ENCODE measurements at regions not wholly inside any gene's neighbourhood (a gene's known extent, or its start where the extent isn't known, plus 50 kb on each side); places are given as distances from the start of the nearest gene placed in this dataset.

GRCh38 chr6:137958811-137959565, 91.9 kb downstream of the TNFAIP3 start:
- Histone ChIP-seq H3F3A (ENCODE audit: low read length, unreplicated experiment) (no peaks in the 10 kb centered on the region), H3K36me3 (ENCODE audit: low read depth, low read length) (no peaks in the 10 kb centered on the region)

GRCh38 chr6:137962725-137963124, 95.7 kb downstream of the TNFAIP3 start:
- H3K4me1 ChIP-seq (ENCODE audit: insufficient read depth, low read length): no peaks in the 10 kb centered on the region
- H2AFZ ChIP-seq (ENCODE audit: low read length): no peak overlapping the region
- TF ChIP-seq EZH2 (IDR thresholded peaks at IDR 0.05; ENCODE audit: low read length, unreplicated experiment) (no peak), CTCF (conservative IDR thresholded peaks at IDR 0.05; ENCODE audit: low read depth, low read length) (no peak), EZH2phosphoT487 (IDR thresholded peaks at IDR 0.05; ENCODE audit: borderline replicate concordance, low read length) (no peak)
- 0 out of 2 replicates have a peak, but pooled peaks cover 6% of the 10 kb centered on the region for H3K9me3 ChIP-seq (ENCODE audit: low read length)
- no TSS peak for BruUV-seq (replicated peaks)
- no peak for DNase-seq
- H3K4me3 ChIP-seq (ENCODE audit: low read length): no peak overlapping the region
- no peaks in the 10 kb centered on the region for H3K9me2 ChIP-seq (replicated peaks; ENCODE audit: low read length)
- no peak overlapping the region for H3K27ac ChIP-seq (ENCODE audit: low read length)
- H4K20me1 ChIP-seq (ENCODE audit: low read length): no peaks in the 10 kb centered on the region
- H3K9ac ChIP-seq (ENCODE audit: low read length): no peak overlapping the region
- intact Hi-C loops (cut with micrococcal nuclease): no loop called here
- ATAC-seq: no peak
- H3K4me2 ChIP-seq (ENCODE audit: low read length): no peak overlapping the region
- no peaks in the 10 kb centered on the region for H3K36me3 ChIP-seq (ENCODE audit: low read depth, low read length)
- no peaks in the 10 kb centered on the region for H3F3A ChIP-seq (ENCODE audit: low read length, unreplicated experiment)
- no peaks in the 10 kb centered on the region for H3K27me3 ChIP-seq (ENCODE audit: low read length)
- no peaks in the 10 kb centered on the region for H3K79me2 ChIP-seq (ENCODE audit: low read length)
- CTCF ChIA-PET: no interaction called here
- POLR2A ChIA-PET (ENCODE audit: unreplicated experiment): no interaction called here

More at GRCh38 chr6:137958811-137959565, 91.9 kb downstream of the TNFAIP3 start:
- ATAC-seq (no peak), DNase-seq (no peak)
- ChIA-PET CTCF (interaction anchor here (0.6 kb wide), 1 partner anchor 91 kb away, joined by 3 read pairs; no protein-coding TSS in a partner anchor), POLR2A (ENCODE audit: unreplicated experiment) (no interaction called here)
- Histone ChIP-seq H3K27me3 (ENCODE audit: low read length) (no peaks in the 10 kb centered on the region), H3K9me2 (replicated peaks; ENCODE audit: low read length) (no peaks in the 10 kb centered on the region), H3K79me2 (ENCODE audit: low read length) (no peaks in the 10 kb centered on the region), H3K4me3 (ENCODE audit: low read length) (no peak overlapping the region), H3K4me1 (ENCODE audit: insufficient read depth, low read length) (no peaks in the 10 kb centered on the region), H3K27ac (ENCODE audit: low read length) (no peak overlapping the region), H3K9ac (ENCODE audit: low read length) (no peak overlapping the region), H4K20me1 (ENCODE audit: low read length) (no peaks in the 10 kb centered on the region), H3K9me3 (ENCODE audit: low read length) (0 out of 2 replicates have a peak, but pooled peaks cover 6% of the 10 kb centered on the region), H3K4me2 (ENCODE audit: low read length) (no peak overlapping the region), H2AFZ (ENCODE audit: low read length) (no peak overlapping the region)
- no TSS peak for BruUV-seq (replicated peaks)
- intact Hi-C loops (cut with micrococcal nuclease): no loop called here
- no peak for TF ChIP-seq CTCF (conservative IDR thresholded peaks at IDR 0.05; ENCODE audit: low read depth, low read length)
- no peak for TF ChIP-seq EZH2 (IDR thresholded peaks at IDR 0.05; ENCODE audit: low read length, unreplicated experiment)

GRCh38 chr6:137964876-137965275, 97.8 kb downstream of the TNFAIP3 start:
- H3K9me2 ChIP-seq (replicated peaks; ENCODE audit: low read length): no peaks in the 10 kb centered on the region
- TF ChIP-seq EZH2phosphoT487 (IDR thresholded peaks at IDR 0.05; ENCODE audit: borderline replicate concordance, low read length) (no peak), EZH2 (IDR thresholded peaks at IDR 0.05; ENCODE audit: low read length, unreplicated experiment) (no peak), CTCF (conservative IDR thresholded peaks at IDR 0.05; ENCODE audit: low read depth, low read length) (no peak)
- H3K9ac ChIP-seq (ENCODE audit: low read length): no peak overlapping the region
- H3K9me3 ChIP-seq (ENCODE audit: low read length): 0 out of 2 replicates have a peak, but pooled peaks cover 6% of the 10 kb centered on the region
- no peaks in the 10 kb centered on the region for H3K27me3 ChIP-seq (ENCODE audit: low read length)
- POLR2A ChIA-PET (ENCODE audit: unreplicated experiment): no interaction called here
- no peak overlapping the region for H3K4me2 ChIP-seq (ENCODE audit: low read length)
- intact Hi-C loops (cut with micrococcal nuclease): no loop called here
- DNase-seq: no peak
- ATAC-seq: no peak
- no peaks in the 10 kb centered on the region for H3K4me1 ChIP-seq (ENCODE audit: insufficient read depth, low read length)
- H3K27ac ChIP-seq (ENCODE audit: low read length): no peak overlapping the region
- H3F3A ChIP-seq (ENCODE audit: low read length, unreplicated experiment): no peaks in the 10 kb centered on the region
- no peak overlapping the region for H2AFZ ChIP-seq (ENCODE audit: low read length)
- CTCF ChIA-PET: no interaction called here
- BruUV-seq (replicated peaks): no TSS peak
- no peaks in the 10 kb centered on the region for H3K36me3 ChIP-seq (ENCODE audit: low read depth, low read length)
- no peaks in the 10 kb centered on the region for H4K20me1 ChIP-seq (ENCODE audit: low read length)
- no peak overlapping the region for H3K4me3 ChIP-seq (ENCODE audit: low read length)
- no peaks in the 10 kb centered on the region for H3K79me2 ChIP-seq (ENCODE audit: low read length)
